Epidermal melanocyte (primary cell): ENCODE measurements at regions not wholly inside any gene's neighbourhood (a gene's known extent, or its start where the extent isn't known, plus 50 kb on each side); places are given as distances from the start of the nearest gene placed in this dataset.

Source experiments
- DNase-seq: peaks from one replicate; pipeline ENCODE4 v3.0.0; 2011; ENCODE audit warnings: low spot score; ENCODE audit not compliant: insufficient read length

DNA sequence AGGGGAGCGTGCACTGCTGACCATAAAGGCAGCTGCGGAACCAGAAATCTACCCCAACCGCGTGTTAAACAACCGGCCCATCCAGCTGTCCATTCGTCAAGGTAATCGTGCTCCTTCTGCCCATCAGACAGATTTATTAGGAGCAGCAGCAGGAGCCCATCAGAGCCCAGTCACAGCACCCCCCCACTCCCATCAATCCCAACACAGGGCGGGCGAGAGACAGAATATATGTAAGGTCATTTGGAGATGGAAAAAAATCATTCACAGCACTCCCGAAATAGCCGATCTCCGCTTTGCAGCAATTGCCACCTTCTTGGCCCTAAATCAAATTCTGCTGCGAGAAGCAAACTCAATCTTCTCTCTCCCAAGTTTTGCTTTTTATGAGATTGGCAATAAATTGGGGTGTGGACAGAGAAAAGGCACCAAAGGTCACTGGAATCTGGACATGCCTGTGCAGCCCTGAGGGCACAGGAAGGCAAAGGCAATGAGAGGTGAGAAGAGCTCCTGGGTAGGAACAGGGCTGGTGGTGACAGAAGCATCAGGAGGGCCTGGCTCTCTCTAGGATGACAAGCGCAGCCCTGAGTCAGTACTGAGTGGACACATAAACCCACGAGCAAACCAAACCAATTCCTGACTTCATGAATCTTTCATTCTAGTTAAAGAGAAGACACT lies 145.0 kb upstream of the ZMIZ1 start:
- no peak for DNase-seq

DNA sequence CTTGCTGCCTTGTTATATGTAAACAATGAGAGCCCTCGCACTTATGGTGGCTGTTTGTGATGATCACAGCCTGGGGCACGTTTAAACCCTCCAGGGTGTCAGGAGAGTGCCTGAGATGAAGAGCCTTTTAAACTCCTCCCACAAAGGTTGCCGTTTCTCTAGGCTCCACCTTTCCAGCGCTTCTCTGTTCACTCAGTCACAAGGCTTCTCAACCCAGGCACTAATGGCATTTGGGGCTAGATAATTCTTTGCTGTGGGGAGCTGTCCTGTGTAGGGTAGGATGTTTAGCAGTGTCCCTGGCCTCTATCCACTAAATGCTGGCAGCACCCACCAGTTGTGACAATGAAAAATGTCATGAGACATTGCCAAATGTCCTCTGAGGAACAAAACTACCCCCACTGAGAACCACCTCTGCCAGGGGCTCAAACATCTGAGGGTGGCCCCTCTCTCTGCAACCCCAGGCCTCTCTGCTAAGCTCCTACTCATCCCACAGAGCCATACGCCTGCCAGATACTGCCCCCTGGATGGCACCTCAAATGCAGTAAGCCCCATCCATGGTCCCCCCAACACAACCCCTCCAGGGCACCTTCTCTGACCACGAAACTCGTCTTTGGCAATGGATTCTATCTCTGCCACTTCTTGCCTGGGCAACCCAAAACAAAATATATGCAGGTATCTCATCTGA lies 144.3 kb upstream of the ZMIZ1 start:
- no peak for DNase-seq

DNA sequence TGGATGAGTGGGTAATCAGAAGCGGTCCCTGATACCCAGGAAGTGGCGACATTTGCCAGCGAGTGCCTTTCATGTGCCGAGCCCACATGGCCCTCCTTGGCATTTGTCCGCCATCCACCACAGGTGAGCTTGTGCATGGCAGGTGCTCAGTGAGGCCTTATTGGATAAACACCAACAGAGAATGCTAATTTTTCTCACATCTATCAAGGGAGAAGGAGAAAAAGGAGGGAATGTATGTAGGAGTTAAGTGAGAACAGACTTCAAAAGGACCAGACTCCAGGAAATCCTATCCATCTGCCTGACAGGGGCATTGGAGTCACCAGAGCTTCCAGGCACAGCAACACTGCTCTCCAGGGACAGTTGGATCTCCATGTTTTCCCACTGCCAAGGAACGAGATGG lies 143.5 kb upstream of the ZMIZ1 start:
- DNase-seq = no peak

DNA sequence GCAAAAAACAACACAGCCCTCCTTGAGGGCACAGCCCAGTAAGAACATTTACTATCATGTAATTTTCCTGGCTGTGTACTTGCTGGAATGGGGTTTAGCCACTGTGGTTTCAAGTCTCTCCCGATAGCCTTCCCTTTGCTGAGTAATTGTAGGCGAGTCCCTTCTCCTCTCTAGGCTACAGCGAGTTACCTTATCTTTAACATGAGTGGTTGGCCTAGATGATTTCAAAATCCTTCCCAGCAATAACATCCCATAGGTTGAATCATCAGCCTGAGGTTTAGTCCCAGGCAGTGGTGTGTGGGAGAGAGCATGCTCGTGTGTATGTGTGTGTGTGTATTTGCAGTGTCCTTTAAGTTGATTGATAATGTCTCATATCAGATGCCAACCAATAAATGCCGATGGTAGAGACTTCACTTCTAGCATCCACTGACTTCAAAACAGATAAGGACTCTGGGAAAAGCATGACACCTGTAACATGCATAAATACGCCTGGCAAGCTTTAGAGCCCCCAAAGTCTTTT lies 142.9 kb upstream of the ZMIZ1 start:
- no peak for DNase-seq

DNA sequence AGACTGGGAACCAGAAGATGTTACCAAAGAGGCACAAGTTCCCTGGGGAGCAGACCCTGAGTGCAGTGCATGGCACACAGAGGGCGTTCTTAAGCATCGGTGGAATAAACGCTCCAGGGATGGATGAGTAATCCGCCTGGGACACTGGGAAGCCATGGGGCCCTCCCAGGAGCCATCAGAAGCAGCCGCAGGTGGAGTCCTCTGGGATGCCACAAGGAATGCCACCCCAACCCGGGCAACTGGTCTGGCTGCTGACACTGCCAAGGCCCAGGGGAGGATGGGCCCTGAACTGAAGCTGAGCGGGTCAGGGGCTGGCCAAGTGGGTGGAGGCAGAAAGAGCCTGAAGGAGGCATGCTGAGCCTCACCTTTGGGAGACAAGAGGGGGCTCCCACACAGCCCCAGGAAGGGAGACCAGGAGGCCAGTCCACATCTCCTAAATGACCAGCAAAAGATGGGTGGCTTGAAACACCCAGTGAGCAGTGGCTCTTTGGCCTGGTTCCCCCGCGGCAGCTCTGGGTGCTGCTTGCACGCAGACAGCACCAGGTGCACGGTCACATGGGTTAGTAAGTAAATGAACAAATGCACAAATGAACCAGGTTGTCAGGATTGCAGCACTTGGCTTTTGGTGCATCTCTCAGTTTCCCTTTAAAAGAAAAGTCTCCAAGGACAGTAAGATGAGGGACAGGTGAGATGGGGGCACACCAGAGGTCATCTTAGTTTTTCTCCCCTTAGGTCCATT lies 141.3 kb upstream of the ZMIZ1 start:
- no peak for DNase-seq

DNA sequence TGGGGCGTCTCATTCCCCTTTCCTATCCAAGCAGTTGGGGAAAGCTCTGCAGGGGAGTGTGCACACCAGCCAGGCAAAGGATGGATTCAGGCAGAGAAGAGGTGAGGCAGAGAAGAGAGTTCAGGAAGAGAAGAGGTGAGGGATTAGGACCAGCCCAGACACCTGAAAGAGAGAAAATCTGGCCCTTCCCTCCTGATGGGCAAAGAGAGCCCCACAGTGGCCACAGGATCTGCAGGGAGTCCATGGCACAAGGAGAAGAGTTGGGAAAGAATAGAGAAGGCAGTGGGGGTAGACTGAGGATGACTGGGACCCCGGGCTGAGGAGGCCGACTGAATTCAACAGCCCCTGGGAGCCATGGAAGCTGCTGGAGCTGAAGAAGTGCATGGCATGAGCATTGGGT lies 140.4 kb upstream of the ZMIZ1 start:
- no peak for DNase-seq

DNA sequence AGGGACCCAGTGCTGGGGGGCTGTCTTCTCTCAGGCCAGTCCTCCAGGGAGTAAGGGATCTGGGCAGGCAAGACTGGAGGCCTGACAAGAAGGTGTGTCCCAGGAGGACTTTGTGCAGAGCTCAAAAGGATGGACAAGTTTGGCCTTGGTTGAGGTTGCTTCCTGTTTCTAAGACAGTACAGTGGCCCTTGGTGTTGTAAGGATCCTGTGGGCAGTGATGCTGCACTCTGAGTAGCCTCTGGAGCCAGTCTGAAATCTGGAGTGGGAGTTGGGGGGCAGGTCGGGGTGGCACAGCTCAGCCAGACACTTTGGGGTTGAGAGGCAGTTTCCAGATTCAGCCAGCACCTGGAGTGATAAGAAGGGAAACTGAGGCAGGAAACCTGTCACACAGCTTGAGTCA lies 139.2 kb upstream of the ZMIZ1 start:
- no peak for DNase-seq

DNA sequence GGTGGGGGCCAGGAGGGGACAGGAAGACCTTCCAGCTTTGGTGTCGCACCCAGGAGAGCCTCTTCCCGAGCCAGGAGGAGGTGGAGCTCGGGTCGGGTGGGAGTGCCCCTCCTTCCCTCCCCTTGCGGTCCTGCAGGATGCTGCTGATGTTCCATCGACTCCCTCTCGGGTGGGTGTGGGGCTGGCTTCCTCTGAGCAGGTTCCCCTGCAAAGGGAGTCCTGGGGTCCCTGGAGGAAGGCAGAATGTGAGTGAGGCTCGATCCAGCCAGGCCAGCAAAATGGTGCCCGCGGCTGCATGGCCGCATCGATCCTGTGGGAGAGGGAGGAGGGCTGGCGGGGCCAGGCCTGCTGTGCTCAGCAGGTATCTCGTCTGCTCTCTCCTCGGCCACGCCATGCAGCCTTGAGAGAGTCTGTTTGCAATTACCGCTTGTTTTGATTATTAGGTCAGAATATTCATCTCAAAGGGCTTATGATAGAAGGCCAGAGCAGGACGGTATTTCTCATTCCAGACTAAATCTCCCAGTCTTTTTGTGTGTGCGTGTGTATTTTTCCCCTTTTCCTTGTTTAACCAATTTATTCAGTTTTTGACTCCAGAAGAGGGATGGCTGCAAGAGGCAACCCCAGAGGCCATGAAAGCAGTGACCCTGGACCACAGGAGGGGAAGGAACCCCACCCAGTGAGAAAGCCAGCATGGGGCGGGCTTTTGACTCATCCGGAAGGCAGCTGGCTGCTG lies 137.3 kb upstream of the ZMIZ1 start:
- DNase-seq = no peak

DNA sequence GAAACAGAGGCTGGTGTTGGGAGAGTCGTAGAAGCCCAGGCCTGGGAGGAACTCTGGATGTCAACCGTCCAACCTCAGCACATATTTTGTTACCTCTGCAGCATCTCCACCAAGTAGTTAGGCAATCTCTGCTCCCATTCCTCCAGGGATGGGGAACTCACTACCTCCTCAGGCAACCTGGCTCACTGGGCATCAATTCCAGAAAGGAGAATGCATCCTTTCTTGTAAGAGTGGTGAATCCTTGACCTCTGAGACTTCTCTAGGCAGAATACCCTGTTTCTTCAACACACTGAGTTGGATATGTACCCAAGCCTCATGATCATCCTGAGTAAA lies 136.7 kb upstream of the ZMIZ1 start:
- no peak for DNase-seq

DNA sequence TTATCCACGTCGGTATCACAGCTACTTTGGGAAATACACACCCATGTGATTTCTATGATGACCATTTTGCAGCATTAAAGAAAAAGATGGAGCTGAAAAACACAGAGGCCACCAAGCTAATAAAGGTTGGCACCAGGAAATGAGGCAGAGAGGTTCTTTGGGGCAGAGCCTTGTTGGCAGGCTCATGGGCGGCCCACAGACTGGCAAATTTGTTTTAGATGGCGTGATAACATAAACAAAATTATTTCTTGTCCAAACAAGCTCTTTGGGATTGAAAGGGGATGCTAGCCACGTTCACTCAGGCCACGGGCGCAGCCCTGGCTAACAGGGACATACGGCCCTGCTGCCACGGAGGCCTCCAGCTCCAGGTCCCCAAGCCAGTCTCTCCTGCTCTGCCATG lies 135.9 kb upstream of the ZMIZ1 start:
- no peak for DNase-seq

DNA sequence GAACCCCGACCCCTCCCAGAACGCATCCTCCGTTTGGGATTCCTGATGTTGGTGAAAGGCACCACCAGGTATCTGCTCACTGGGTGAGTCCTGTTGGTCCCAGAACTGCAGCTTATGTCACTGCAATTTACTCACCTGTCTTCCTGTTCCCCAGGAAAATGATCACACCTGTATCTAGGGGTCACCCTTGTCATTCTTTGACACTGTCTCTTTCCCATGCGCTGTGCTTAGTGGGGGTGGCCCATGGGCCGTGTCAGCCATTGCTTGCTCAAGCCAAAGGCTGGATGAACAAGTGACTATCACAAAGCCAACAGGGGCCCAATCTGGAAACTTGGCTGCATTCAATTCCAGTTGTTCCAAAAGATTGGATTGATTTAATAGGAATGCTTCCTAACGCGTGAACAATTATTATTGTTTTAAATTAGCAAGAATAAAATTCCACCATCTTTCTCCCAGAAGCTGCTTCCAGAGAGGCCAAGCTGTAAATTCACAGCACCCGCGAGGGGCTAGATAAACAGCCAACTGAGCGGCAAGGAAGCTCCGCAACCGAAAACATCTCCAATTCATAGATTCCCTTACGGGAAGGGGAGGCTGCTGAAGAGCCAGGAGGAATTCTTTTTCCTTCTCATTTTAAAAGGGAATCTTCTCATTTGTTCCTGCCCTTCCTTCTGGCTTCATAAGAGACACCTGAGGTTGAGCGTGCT lies 134.8 kb upstream of the ZMIZ1 start:
- no peak for DNase-seq

DNA sequence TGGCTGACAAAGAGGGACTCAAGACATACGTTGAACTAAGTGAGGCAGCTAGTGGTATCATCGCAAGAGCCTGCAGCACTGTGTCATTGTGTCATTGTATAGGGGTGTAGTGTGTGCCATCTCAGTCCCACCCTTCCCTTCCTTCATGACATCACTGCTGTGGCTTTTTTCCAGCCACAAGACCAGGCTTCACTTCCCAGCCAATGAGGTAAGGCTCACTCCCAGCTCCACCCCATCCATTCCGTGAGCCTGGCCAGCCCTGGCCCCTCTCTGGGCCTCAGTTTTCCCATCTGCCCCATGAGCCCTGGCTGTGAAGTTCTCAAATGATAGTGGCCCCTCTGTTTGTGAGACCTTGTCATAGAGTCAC lies 134.3 kb upstream of the ZMIZ1 start:
- no peak for DNase-seq

DNA sequence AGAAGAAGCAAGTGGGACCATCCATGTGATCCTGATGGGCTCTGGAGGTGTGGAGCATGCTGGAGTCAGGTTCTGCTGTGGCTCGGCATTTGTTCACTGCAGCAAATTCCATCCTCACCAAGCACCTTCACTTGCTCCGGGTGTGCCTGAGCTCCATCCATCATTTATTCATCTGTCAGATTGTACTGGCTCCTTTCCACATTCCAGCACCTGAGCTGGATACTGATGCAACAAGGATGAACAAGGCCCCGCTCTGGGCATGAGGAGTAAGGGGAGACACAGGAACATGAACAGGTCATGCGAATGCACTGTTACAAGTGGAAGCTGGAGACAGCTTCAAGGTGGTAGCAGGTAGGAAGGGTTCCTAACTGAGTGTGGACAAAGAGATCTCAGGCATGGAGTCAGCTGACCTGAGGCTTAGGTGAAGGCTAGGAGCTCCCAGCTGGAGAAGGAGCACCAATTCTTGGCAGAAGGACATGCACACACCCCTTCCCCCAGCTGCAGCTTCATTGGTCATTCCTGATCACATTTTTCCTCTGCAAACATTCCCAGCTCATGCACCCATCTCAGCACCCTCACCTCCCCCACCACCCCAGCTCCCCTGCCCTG lies 133.7 kb upstream of the ZMIZ1 start:
- no peak for DNase-seq

DNA sequence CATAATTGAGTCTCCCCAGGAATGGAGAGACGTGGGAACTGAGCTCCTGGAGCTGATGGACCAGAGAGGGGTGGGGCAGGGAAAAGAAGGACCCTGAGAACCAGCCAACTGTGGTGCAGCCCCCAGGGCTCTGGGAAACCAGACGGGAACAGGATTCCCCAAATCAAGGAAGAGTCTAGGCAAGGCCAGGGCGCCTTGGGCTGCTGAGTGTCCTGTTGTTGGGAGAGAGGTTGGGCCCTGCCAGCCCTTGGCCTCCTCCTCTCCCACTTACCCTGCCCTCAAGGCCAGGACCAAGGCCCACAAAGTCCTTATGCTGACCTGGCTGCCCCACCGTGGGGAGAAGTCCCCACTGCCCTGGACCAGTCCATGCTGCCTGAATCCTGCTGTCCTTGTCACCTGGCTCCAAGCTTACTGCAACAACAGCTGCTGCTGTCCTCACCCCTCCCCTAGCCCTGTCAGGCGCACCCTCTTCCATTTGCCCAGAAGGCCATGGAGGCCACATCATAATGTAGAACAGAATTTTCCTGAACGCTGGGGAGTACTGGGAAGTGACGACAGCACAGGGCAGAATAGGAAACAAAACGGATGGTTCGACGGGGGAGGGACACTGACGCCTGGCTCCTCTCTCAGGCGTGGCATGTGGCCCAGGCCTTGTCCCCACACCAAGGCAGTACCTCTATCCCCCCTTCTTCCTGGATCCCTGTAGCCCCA lies 132.9 kb upstream of the ZMIZ1 start:
- no peak for DNase-seq

DNA sequence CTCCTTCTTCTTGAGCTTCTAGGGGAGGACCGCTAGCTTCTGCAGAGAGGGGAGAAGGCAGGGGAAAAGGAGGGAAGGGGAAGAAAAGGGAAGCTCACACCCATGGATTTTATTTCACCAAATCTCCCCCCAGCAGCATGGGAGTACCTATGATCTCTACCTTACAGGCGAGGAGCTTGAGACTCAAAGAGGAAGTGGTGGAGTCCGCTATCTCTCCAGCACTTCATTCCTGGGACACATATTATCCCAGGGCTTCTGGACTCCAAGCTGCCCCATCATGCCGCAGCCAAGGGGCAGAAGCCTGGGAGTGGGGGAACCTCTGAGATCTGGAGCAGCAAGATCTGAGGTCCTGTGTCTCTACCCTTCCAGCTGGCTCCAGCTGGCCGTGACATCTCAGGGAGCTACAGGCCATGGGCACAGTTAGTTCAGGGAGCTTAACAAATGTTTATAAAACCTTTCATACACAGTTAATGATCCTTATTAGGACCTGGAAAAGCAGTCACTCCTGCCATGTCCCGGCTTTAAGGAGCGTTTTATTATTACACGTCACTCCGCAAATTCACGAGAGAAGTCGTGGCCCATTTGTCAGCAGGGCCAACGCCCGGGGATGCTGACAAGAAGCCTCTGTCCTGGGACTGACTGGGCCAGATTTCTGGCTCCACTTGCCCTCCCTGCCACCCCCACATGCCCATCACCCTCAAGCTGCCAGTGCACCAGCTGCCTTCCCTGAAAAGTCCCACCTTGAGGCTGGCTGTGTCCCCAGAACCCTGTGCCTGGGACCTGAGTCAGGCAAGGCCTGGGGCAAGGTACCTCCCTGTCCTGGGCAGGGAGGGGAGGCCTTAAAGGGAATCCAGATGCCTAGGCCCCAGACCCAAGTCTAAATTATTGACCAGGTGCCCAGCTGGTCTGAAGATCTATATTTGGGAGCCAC lies 132.1 kb upstream of the ZMIZ1 start:
- no peak for DNase-seq

DNA sequence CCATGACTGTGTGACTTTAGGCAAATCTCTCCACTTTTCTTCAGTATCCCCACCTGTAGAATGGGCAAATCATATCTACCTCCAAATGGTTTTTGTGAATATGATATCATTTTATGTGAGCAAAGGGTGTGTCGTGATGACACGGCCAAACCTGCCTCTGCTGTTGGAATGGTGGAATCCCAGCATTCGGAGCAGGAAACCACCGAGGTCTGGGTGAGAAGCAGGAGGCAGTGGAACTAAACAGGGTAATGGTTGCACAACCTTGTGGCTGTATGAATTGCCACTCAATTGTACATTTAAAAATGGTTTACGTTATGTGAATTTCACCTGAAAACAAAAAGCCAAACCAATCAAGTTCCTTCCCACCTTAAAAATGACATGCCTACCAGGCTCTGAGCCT lies 131.4 kb upstream of the ZMIZ1 start:
- no peak for DNase-seq

DNA sequence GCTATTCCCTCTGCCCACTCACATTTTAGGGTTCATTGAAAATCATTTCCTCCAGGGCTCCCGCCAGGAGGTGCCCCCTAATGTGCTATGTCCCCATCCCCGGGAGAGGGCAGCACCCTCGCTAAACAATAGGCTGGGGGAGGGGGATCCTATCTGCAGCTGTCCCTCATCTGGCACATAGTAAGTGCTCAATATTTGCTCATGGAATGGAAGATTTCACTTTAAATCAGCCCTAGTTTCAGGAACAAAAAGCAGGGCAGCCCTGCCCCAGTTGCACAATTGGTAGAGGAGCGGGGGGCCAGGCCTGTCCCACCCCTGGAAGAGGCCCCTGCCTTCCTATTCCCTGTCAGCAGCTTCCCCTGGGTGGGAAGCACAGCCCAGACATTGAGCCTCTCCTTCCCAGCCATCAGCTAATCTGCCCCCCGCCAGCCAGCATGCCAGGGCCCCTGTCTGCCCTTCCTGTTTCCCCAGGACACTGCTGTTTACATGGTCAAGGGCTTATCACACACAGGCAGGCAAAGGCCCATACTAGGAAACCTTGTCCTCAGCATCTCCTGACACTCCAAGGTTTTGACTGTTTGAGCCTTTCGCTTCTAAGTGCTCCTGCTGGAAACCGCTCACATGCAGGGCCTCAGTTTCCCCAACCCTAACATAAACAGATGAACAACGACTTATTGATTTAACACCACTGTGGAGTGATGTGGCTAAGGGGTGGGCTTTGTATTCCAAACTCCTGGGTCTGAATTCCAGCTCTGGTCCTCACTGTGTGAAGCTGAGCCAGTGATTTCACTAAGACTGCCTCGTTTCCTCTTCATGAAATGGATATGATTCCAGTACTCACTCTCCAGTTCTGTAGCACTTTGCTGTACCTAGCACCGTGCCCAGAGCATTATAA lies 130.7 kb upstream of the ZMIZ1 start:
- no peak for DNase-seq
